HepG2 (cell line): ENCODE measurements at regions not wholly inside any gene's neighbourhood (a gene's known extent, or its start where the extent isn't known, plus 50 kb on each side); places are given as distances from the start of the nearest gene placed in this dataset.
A peak's percentile ranks its signal among the peaks of the same experiment; 100 is the strongest.
"Not testable (repeated sequence)": the region's sequence is repeated elsewhere in the genome, so short reads cannot be mapped to it uniquely, and the experiment has no call there.

Source experiments
- ATAC-seq: fragments of 200-7000 bp; cut with Tn5 transposase; 3 replicates; pipeline ENCODE4 v1.9.1; 2020; ENCODE audit warnings: mild to moderate bottlenecking, moderate library complexity
- BruUV-seq: library from RNA; stranded (reverse); fragments of 400-500 nt; replicated peaks from 2 replicates; lab custom pipeline; 2021; lab: Mats Ljungman, UMichigan
- CTCF ChIA-PET: fragments of 300-600 bp; formaldehyde crosslinking; extraction: SDS; loops from one replicate; lab custom pipeline; 2021; ENCODE audit warnings: low total read pairs, inconsistent platforms, low intra/inter-chr PET ratio; lab: Yijun Ruan, JAX
- POLR2A ChIA-PET: fragments of 350-600 bp; sonication (Branson Sonifier 250); formaldehyde crosslinking; loops from one replicate; lab custom pipeline; 2020; ENCODE audit warnings: antibody characterized with exemption, inconsistent platforms; lab: Yijun Ruan, JAX
- DNase-seq: peaks from one replicate; pipeline ENCODE4 v3.0.0-alpha.2; 2015; ENCODE audit warnings: low spot score
- FAIRE-seq: peaks from 3 replicates; lab custom pipeline; 2011; peaks lifted over from hg19 to GRCh38; lab: Jason Lieb, UNC
- H2AFZ ChIP-seq: one replicate; pipeline ENCODE4 v1.6.1; 2011; ENCODE audit warnings: low read length, inconsistent platforms
- H3K27ac ChIP-seq: fragments of 300-600 bp; 3 replicates; pipeline ENCODE4 v1.8.0; 2011; ENCODE audit warnings: mixed run types, mild to moderate bottlenecking, mixed read lengths, low read length, inconsistent platforms; ENCODE audit not compliant: insufficient read depth; ENCODE audit errors: extremely low read length
- H3K27me3 ChIP-seq, 2 experiments: fragments of 200-600 bp in 1 of 2; 2 replicates in 1 of 2; 3 replicates in 1 of 2; pipeline versions ENCODE4 v1.6.0 to v1.8.0; 2011; ENCODE audit warnings: low read length in 2 of 2, mild to moderate bottlenecking in 2 of 2, moderate library complexity in 2 of 2, inconsistent platforms in 1 of 2; ENCODE audit not compliant: insufficient read depth in 2 of 2, control insufficient read depth in 1 of 2
- H3K36me3 ChIP-seq, 2 experiments: fragments of 200-600 bp in 1 of 2; replicated peaks in 1 of 2; 2 replicates in 1 of 2; 3 replicates in 1 of 2; pipeline versions ENCODE4 v1.5.1 to v1.8.0; 2011; ENCODE audit warnings: low read length in 2 of 2, inconsistent platforms in 1 of 2; ENCODE audit not compliant: insufficient read depth in 2 of 2, control insufficient read depth in 1 of 2
- H3K4me1 ChIP-seq: 2 replicates; pipeline ENCODE4 v1.5.1; 2012; ENCODE audit warnings: low read length, inconsistent platforms; ENCODE audit not compliant: insufficient read depth
- H3K4me2 ChIP-seq: 2 replicates; pipeline ENCODE4 v1.6.0; 2011; ENCODE audit warnings: low read depth, low read length, inconsistent platforms
- H3K4me3 ChIP-seq, 3 experiments: fragments of 200-600 bp in 1 of 3; sonication (generic), shearing (Covaris generic) in 1 of 3; replicated peaks in 1 of 3; 2 replicates each; pipeline ENCODE4 v1.5.1; 2011 to 2016; ENCODE audit warnings: low read length in 3 of 3, inconsistent platforms in 2 of 3, low read depth in 2 of 3, mild to moderate bottlenecking in 2 of 3, control low read depth in 1 of 3, mixed read lengths in 1 of 3; ENCODE audit not compliant: insufficient read depth in 1 of 3
- H3K79me2 ChIP-seq: one replicate; pipeline ENCODE4 v1.6.1; 2011; ENCODE audit warnings: low read length, inconsistent platforms; ENCODE audit not compliant: insufficient read depth
- H3K9ac ChIP-seq: 2 replicates; pipeline ENCODE4 v1.6.0; 2011; ENCODE audit warnings: mild to moderate bottlenecking, low read depth, low read length, inconsistent platforms; ENCODE audit not compliant: insufficient read depth
- H3K9me3 ChIP-seq: 2 replicates; pipeline ENCODE4 v1.5.1; 2012; ENCODE audit warnings: mild to moderate bottlenecking, low read length
- H4K20me1 ChIP-seq: 2 replicates; pipeline ENCODE4 v1.6.0; 2011; ENCODE audit warnings: inconsistent platforms, mild to moderate bottlenecking, low read length, moderate library complexity; ENCODE audit not compliant: insufficient read depth
- FOXA1 ChIP-seq, 2 experiments: fragments of 450-650 bp in 1 of 2; sonication (generic) in 1 of 2; formaldehyde crosslinking in 1 of 2; IDR thresholded peaks; 2 replicates each; pipeline versions ENCODE4 v1.4.0 to v1.6.1; 2016 to 2020; ENCODE audit warnings: missing genetic modification reagents in 1 of 2
- FOXA3 ChIP-seq: IDR thresholded peaks from 2 replicates; pipeline ENCODE4 v1.6.1; 2016; ENCODE audit warnings: missing genetic modification reagents, missing compliant biosample characterization
- FOXK1 ChIP-seq: sonication (generic); formaldehyde crosslinking; IDR thresholded peaks from 2 replicates; pipeline ENCODE4 v1.4.0; 2020; ENCODE audit warnings: low read depth, missing genetic modification reagents, borderline replicate concordance
- FOXP1 ChIP-seq, 2 experiments: fragments of 450-650 bp in 1 of 2; IDR thresholded peaks; 2 replicates each; pipeline ENCODE4 v1.6.1; 2017 to 2018; ENCODE audit warnings: antibody characterized with exemption in 1 of 2
- MAFF ChIP-seq: IDR thresholded peaks from 2 replicates; pipeline ENCODE4 v1.6.1; 2011; ENCODE audit warnings: low read depth, low read length, improper control_type of control experiment
- NCOA5 ChIP-seq: sonication (generic); formaldehyde crosslinking; IDR thresholded peaks from 2 replicates; pipeline ENCODE4 v1.4.0; 2020; ENCODE audit warnings: missing genetic modification reagents
- SATB2 ChIP-seq: sonication (generic); formaldehyde crosslinking; IDR thresholded peaks from 2 replicates; pipeline ENCODE4 v1.5.0; 2020; ENCODE audit warnings: missing genetic modification reagents
- SP140L ChIP-seq: sonication (generic); formaldehyde crosslinking; IDR thresholded peaks from 2 replicates; pipeline ENCODE4 v1.4.0; 2020; ENCODE audit warnings: missing genetic modification reagents, borderline replicate concordance
- TGIF2 ChIP-seq: IDR thresholded peaks from 2 replicates; pipeline ENCODE4 v1.6.1; 2016; ENCODE audit warnings: control low read depth, missing compliant biosample characterization
- WGBS: methylation state at CpG from one replicate; pipeline ENCODE4 v1.1.6; 2017; ENCODE audit warnings: low lambda C conversion rate; 5-methylcytosine and 5-hydroxymethylcytosine counted together
- in situ Hi-C: cut with HindIII; loops from 2 replicates; pipeline ENCODE4 v1.10.0; 2017; ENCODE audit warnings: low pct_unique_long_range_greater_than_20kb; ENCODE audit not compliant: extremely low pct_ligation_motif_present
- intact Hi-C: fragments of 100-400 bp; cut with micrococcal nuclease; formaldehyde crosslinking; loops from one replicate; pipeline ENCODE4 v1.10.0; 2022; ENCODE audit not compliant: unreplicated experiment
- TF ChIP-seq, protein P1 (sequence below): sonication (generic); formaldehyde crosslinking; IDR thresholded peaks from 2 replicates; pipeline ENCODE4 v1.4.0; 2020; ENCODE audit warnings: mild to moderate bottlenecking, missing genetic modification reagents
- TF ChIP-seq, protein P2 (sequence below): IDR thresholded peaks from 2 replicates; pipeline ENCODE4 v1.4.0; 2020; ENCODE audit warnings: mild to moderate bottlenecking, missing genetic modification reagents

GRCh38 chr12:44454959-44455358 lies 421.2 kb downstream of the NELL2 start:
- 0 out of 2 replicates have a peak, but pooled peaks have one; percentile 37 for TF ChIP-seq FOXP1 (IDR thresholded peaks at IDR 0.05)
- TF ChIP-seq FOXP1 (CRISPR knock-in tag; IDR thresholded peaks at IDR 0.05): peak; percentile 78
- peak; percentile 80 for TF ChIP-seq FOXA3
- peak; percentile 39; the same call in 1 of the 2 replicates for TF ChIP-seq FOXK1 (CRISPR knock-in tag)
- peak; percentile 69 for TF ChIP-seq FOXA1 (IDR thresholded peaks at IDR 0.05)
- peak; percentile 77 for TF ChIP-seq FOXA1 (CRISPR knock-in tag; IDR thresholded peaks at IDR 0.05)
- TF ChIP-seq, all 625 proteins: peak for 4; not testable (repeated sequence) for 621
- H3K36me3 ChIP-seq, H3K9ac ChIP-seq, H3K79me2 ChIP-seq, H3K9me3 ChIP-seq, H3K4me3 ChIP-seq, in situ Hi-C loops, intact Hi-C loops, ATAC-seq, BruUV-seq, POLR2A ChIA-PET, H4K20me1 ChIP-seq, FAIRE-seq, H2AFZ ChIP-seq, CTCF ChIA-PET, H3K4me1 ChIP-seq, H3K4me2 ChIP-seq, H3K27me3 ChIP-seq, H3K27ac ChIP-seq, DNase-seq: not testable (repeated sequence)
- WGBS: 2% methylated on average over 2 of the region's 2 CpGs

- Histone ChIP-seq H3K4me2 (no peak overlapping the region), H3K36me3 (no peaks in the 10 kb centered on the region), H2AFZ (no peak overlapping the region), H3K4me1 (peaks cover 53% of the 10 kb centered on the region), H3K9me3 (no peaks in the 10 kb centered on the region), H3K27ac (no peak overlapping the region), H3K79me2 (no peaks in the 10 kb centered on the region), H3K27me3 (no peaks in the 10 kb centered on the region), H3K9ac (no peak overlapping the region), H3K4me3 (no peak overlapping the region; a peak in 1 of 6 replicates), H4K20me1 (no peaks in the 10 kb centered on the region)
- POLR2A ChIA-PET: no interaction called here
- BruUV-seq: no TSS peak
- WGBS: 62% methylated on average over 4 of the region's 4 CpGs
- DNase-seq (no peak), ATAC-seq (no peak), FAIRE-seq (no peak)
- in situ Hi-C loops: no loop called here
- CTCF ChIA-PET: no interaction called here
- intact Hi-C loops: no loop called here
- TF ChIP-seq, protein P1, sequence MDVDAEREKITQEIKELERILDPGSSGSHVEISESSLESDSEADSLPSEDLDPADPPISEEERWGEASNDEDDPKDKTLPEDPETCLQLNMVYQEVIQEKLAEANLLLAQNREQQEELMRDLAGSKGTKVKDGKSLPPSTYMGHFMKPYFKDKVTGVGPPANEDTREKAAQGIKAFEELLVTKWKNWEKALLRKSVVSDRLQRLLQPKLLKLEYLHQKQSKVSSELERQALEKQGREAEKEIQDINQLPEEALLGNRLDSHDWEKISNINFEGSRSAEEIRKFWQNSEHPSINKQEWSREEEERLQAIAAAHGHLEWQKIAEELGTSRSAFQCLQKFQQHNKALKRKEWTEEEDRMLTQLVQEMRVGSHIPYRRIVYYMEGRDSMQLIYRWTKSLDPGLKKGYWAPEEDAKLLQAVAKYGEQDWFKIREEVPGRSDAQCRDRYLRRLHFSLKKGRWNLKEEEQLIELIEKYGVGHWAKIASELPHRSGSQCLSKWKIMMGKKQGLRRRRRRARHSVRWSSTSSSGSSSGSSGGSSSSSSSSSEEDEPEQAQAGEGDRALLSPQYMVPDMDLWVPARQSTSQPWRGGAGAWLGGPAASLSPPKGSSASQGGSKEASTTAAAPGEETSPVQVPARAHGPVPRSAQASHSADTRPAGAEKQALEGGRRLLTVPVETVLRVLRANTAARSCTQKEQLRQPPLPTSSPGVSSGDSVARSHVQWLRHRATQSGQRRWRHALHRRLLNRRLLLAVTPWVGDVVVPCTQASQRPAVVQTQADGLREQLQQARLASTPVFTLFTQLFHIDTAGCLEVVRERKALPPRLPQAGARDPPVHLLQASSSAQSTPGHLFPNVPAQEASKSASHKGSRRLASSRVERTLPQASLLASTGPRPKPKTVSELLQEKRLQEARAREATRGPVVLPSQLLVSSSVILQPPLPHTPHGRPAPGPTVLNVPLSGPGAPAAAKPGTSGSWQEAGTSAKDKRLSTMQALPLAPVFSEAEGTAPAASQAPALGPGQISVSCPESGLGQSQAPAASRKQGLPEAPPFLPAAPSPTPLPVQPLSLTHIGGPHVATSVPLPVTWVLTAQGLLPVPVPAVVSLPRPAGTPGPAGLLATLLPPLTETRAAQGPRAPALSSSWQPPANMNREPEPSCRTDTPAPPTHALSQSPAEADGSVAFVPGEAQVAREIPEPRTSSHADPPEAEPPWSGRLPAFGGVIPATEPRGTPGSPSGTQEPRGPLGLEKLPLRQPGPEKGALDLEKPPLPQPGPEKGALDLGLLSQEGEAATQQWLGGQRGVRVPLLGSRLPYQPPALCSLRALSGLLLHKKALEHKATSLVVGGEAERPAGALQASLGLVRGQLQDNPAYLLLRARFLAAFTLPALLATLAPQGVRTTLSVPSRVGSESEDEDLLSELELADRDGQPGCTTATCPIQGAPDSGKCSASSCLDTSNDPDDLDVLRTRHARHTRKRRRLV (CRISPR knock-in tag): no peak
- TF ChIP-seq NCOA5 (CRISPR knock-in tag) (no peak), MAFF (no peak), TGIF2 (CRISPR knock-in tag) (no peak), SP140L (no peak), SATB2 (CRISPR knock-in tag) (no peak)
- TF ChIP-seq, protein P2, sequence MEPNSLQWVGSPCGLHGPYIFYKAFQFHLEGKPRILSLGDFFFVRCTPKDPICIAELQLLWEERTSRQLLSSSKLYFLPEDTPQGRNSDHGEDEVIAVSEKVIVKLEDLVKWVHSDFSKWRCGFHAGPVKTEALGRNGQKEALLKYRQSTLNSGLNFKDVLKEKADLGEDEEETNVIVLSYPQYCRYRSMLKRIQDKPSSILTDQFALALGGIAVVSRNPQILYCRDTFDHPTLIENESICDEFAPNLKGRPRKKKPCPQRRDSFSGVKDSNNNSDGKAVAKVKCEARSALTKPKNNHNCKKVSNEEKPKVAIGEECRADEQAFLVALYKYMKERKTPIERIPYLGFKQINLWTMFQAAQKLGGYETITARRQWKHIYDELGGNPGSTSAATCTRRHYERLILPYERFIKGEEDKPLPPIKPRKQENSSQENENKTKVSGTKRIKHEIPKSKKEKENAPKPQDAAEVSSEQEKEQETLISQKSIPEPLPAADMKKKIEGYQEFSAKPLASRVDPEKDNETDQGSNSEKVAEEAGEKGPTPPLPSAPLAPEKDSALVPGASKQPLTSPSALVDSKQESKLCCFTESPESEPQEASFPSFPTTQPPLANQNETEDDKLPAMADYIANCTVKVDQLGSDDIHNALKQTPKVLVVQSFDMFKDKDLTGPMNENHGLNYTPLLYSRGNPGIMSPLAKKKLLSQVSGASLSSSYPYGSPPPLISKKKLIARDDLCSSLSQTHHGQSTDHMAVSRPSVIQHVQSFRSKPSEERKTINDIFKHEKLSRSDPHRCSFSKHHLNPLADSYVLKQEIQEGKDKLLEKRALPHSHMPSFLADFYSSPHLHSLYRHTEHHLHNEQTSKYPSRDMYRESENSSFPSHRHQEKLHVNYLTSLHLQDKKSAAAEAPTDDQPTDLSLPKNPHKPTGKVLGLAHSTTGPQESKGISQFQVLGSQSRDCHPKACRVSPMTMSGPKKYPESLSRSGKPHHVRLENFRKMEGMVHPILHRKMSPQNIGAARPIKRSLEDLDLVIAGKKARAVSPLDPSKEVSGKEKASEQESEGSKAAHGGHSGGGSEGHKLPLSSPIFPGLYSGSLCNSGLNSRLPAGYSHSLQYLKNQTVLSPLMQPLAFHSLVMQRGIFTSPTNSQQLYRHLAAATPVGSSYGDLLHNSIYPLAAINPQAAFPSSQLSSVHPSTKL (CRISPR knock-in tag): no peak
Measured at GRCh38 chr12:44446181-44446580, 429.9 kb downstream of the NELL2 start.
